ENCODE measurements at regions not wholly inside any gene's neighbourhood (a gene's known extent, or its start where the extent isn't known, plus 50 kb on each side); places are given as distances from the start of the nearest gene placed in this dataset.

- no peak for TF ChIP-seq ATF3 (IDR thresholded peaks at IDR 0.05)
These were observed 235.3 kb downstream of the TACR3 start (continued) for GRCh38 chr4:103484521-103484920.

- no peak overlapping the region for H3K9ac ChIP-seq (ENCODE audit: low read depth in 1 of 2, low read length in 2 of 2)
- H3K9me3 ChIP-seq (ENCODE audit: control insufficient read depth in 4 of 4, low read length in 3 of 4), result no peaks in the 10 kb centered on the region
- H3K27ac ChIP-seq (ENCODE audit: low read depth in 1 of 2, low read length in 2 of 2), result no peak overlapping the region
- H3K27me3 ChIP-seq (ENCODE audit: control insufficient read depth in 4 of 4, insufficient read depth in 4 of 4, low read length in 3 of 4), result no peaks in the 10 kb centered on the region
- TF ChIP-seq RAD21 (IDR thresholded peaks at IDR 0.05), result no peak
- TF ChIP-seq CTCF (IDR thresholded peaks at IDR 0.05; ENCODE audit: low read depth, low read length, missing input control), result no peak
- no peak for TF ChIP-seq RXRA (IDR thresholded peaks at IDR 0.05)
- no peak for TF ChIP-seq FOXA2 (IDR thresholded peaks at IDR 0.05)
- no peak for TF ChIP-seq JUND (IDR thresholded peaks at IDR 0.05)
- no peak for TF ChIP-seq FOXA1 (IDR thresholded peaks at IDR 0.05)
- no peak for TF ChIP-seq ZBTB33 (IDR thresholded peaks at IDR 0.05)
- TF ChIP-seq ATF3 (IDR thresholded peaks at IDR 0.05), result no peak
- TF ChIP-seq HNF4G (IDR thresholded peaks at IDR 0.05), result no peak
- no peak for TF ChIP-seq TAF1 (conservative IDR thresholded peaks at IDR 0.05)
- TF ChIP-seq MAX (IDR thresholded peaks at IDR 0.05), result no peak
- TF ChIP-seq YY1 (IDR thresholded peaks at IDR 0.05), result no peak
- no peak for TF ChIP-seq GABPA (IDR thresholded peaks at IDR 0.05 in 1 of 2, conservative IDR thresholded peaks at IDR 0.05 in 1 of 2)
- TF ChIP-seq NR2F2 (IDR thresholded peaks at IDR 0.05), result no peak
- no peak for TF ChIP-seq HNF4A (conservative IDR thresholded peaks at IDR 0.05)
- TF ChIP-seq EGR1 (IDR thresholded peaks at IDR 0.05; ENCODE audit: low read depth in 2 of 2), result no peak
- no peak for TF ChIP-seq SP1 (IDR thresholded peaks at IDR 0.05)
- TF ChIP-seq REST (IDR thresholded peaks at IDR 0.05), result no peak
- WGBS, result 82% methylated on average over 2 of the region's 2 CpGs
- H3K36me3 ChIP-seq (ENCODE audit: control insufficient read depth in 4 of 4, insufficient read depth in 3 of 4, low read depth in 1 of 4, low read length in 3 of 4), result no peaks in the 10 kb centered on the region
- no peaks in the 10 kb centered on the region for H3K4me1 ChIP-seq (ENCODE audit: control insufficient read depth in 4 of 4, insufficient read depth in 4 of 4, low read length in 3 of 4)
- no peak overlapping the region for H3K4me3 ChIP-seq (ENCODE audit: low read depth in 1 of 3, low read length in 3 of 3)
- DNase-seq (ENCODE audit: low spot score), result no peak
These were observed 236.9 kb downstream of the TACR3 start for GRCh38 chr4:103482893-103483292.

Measured in liver (tissue), 8 donors.